ENCODE measurements at regions not wholly inside any gene's neighbourhood (a gene's known extent, or its start where the extent isn't known, plus 50 kb on each side); places are given as distances from the start of the nearest gene placed in this dataset.

DNA sequence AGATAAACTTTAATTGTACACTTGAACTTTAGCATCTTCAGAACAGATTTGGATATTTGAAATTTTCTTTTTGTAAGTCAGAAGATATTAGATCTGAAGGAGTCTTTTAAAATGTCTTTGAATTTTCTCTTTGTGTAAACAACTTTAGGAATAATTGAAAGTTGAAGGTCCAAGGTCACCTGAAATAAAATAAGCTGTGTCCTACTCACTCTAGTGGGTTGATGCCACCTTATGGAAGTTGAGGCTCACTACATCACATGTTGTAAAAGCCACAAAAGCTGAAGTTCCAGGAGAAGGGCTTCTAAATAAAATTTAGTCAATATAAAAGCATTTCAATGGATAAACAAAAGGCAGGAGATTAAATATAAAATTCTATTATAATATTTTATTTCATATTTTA lies 122.0 kb upstream of the ATXN7L3B start:
- Histone ChIP-seq H3K4me3 (no peak overlapping the region), H3K4me1 (no peaks in the 10 kb centered on the region), H3K36me3 (no peaks in the 10 kb centered on the region), H3K27me3 (no peaks in the 10 kb centered on the region), H3K27ac (no peak overlapping the region), H3K9me3 (no peaks in the 10 kb centered on the region)
- no peak for DNase-seq
- intact Hi-C loops (cut with DNase I; ENCODE audit: low total_unique reads): no loop called here
- TF ChIP-seq, protein P1, sequence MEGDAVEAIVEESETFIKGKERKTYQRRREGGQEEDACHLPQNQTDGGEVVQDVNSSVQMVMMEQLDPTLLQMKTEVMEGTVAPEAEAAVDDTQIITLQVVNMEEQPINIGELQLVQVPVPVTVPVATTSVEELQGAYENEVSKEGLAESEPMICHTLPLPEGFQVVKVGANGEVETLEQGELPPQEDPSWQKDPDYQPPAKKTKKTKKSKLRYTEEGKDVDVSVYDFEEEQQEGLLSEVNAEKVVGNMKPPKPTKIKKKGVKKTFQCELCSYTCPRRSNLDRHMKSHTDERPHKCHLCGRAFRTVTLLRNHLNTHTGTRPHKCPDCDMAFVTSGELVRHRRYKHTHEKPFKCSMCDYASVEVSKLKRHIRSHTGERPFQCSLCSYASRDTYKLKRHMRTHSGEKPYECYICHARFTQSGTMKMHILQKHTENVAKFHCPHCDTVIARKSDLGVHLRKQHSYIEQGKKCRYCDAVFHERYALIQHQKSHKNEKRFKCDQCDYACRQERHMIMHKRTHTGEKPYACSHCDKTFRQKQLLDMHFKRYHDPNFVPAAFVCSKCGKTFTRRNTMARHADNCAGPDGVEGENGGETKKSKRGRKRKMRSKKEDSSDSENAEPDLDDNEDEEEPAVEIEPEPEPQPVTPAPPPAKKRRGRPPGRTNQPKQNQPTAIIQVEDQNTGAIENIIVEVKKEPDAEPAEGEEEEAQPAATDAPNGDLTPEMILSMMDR (IDR thresholded peaks at IDR 0.05): no peak

DNA sequence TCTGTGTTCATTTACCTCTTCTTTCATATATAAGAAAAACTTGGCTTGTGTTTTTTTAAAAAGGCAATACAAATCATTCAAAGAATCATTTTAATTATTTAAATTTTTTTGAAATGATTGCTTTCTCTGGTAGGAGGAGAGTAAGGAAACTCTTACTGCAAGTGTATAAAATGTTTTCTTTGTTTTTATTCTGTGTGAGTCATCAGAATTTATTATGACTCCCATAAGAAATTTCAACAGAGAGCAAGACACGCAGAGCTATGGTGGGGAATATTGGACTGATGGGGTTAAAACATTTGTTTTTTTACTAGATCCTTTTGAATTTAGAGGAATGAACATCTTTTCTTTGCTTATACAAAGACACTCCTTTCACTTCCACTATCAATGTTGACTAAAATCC lies 119.1 kb upstream of the ATXN7L3B start:
- TF ChIP-seq, protein P1 (IDR thresholded peaks at IDR 0.05): no peak
- intact Hi-C loops (cut with DNase I; ENCODE audit: low total_unique reads): no loop called here
- no peaks in the 10 kb centered on the region for H3K9me3 ChIP-seq

DNA sequence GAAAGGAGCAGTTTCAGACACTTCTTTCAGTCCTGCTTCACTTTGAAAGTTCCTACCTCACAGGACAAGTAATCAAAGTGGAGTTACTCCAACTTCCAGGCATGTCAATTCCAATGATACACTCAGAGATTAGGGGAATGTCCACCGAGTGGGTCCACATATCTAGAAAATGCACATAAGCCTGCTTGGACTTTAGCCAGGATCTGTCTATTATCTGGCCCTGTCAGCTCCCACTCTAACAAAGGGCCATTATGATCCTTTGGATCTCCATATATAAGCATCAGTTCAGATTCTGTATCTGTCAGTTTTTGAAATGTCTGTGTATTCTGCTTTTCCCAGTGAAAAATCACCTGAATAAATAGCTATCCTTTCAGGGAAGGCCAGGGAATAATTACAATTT lies 112.9 kb upstream of the ATXN7L3B start:
- Histone ChIP-seq H3K4me3 (no peak overlapping the region), H3K4me1 (no peaks in the 10 kb centered on the region), H3K27ac (no peak overlapping the region), H3K27me3 (no peaks in the 10 kb centered on the region), H3K36me3 (no peaks in the 10 kb centered on the region), H3K9me3 (no peaks in the 10 kb centered on the region)
- TF ChIP-seq, protein P1 (IDR thresholded peaks at IDR 0.05): no peak
- intact Hi-C loops (cut with DNase I; ENCODE audit: low total_unique reads): no loop called here
- no peak for DNase-seq

More for the DNA sequence above, 119.1 kb upstream of the ATXN7L3B start:
- no peaks in the 10 kb centered on the region for H3K4me1 ChIP-seq
- no peak overlapping the region for H3K4me3 ChIP-seq
- no peaks in the 10 kb centered on the region for H3K36me3 ChIP-seq
- H3K27ac ChIP-seq: no peak overlapping the region
- no peaks in the 10 kb centered on the region for H3K27me3 ChIP-seq
- no peak for DNase-seq

DNA sequence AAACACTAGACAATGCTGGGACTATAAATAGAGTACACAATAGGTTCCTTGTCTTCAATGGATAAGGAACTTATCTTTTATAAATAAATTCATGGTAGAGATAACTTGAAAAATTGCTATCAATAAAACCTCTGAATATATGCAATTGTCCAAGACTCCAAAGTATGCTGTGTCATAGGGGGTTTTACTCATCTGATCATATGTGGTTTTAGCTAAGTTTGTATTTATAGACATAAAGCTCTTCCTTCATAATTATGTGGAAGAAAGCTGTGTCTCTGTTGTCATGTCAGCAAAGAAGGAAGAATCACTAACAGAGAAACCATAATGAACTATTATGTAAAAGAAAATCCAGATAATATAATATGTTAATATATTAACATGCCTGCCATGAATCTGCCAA lies 111.5 kb upstream of the ATXN7L3B start:
- no peaks in the 10 kb centered on the region for H3K4me1 ChIP-seq
- no peaks in the 10 kb centered on the region for H3K27me3 ChIP-seq
- no peak overlapping the region for H3K27ac ChIP-seq
- DNase-seq: no peak
- TF ChIP-seq, protein P1 (IDR thresholded peaks at IDR 0.05): no peak
- intact Hi-C loops (cut with DNase I; ENCODE audit: low total_unique reads): no loop called here
- H3K4me3 ChIP-seq: no peak overlapping the region
- H3K36me3 ChIP-seq: no peaks in the 10 kb centered on the region
- no peaks in the 10 kb centered on the region for H3K9me3 ChIP-seq

DNA sequence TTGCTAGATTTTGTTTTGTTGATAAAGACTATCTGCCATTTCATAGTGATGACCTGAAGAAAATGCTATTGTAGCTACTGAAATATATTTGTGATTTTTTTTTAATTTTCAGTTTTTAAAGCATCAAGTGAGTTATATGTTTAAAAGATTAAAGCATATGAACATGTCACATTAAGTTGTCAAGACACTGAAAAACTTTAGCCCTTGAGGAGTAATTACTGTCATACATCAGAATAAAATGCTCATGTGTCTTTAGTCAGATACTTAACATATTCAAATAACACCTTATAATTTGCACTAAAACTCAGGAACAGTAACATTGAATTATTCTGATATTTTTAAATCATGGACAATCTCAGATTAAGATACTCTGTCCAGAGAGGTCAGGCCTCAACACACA lies 108.1 kb upstream of the ATXN7L3B start:
- no peaks in the 10 kb centered on the region for H3K9me3 ChIP-seq
- no peaks in the 10 kb centered on the region for H3K27me3 ChIP-seq
- H3K4me1 ChIP-seq: no peaks in the 10 kb centered on the region
- H3K4me3 ChIP-seq: no peak overlapping the region
- H3K27ac ChIP-seq: no peak overlapping the region
- intact Hi-C loops (cut with DNase I; ENCODE audit: low total_unique reads): no loop called here
- TF ChIP-seq, protein P1 (IDR thresholded peaks at IDR 0.05): no peak
- H3K36me3 ChIP-seq: no peaks in the 10 kb centered on the region
- no peak for DNase-seq

DNA sequence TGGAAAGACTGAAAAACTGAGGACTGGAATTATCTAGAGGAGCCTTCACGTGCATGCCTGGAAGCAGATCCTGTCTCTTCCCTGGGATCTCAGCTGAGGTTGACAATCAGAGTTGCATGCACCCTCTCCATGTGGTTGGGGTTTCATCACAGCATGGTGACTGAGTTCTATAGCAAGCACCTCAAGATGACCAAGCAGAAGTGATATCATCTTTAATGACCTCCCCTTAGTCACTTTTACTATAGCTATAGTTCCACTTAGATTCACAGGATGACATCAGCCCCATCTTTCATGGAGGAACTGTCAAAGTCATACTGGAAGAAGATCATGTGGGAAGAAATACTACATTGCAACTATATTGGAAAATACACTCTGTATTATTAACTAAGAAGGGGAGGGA lies 105.8 kb upstream of the ATXN7L3B start:
- TF ChIP-seq, protein P1 (IDR thresholded peaks at IDR 0.05): no peak

More for the DNA sequence above, 105.8 kb upstream of the ATXN7L3B start:
- no peak overlapping the region for H3K27ac ChIP-seq
- no peak overlapping the region for H3K4me3 ChIP-seq
- no peaks in the 10 kb centered on the region for H3K4me1 ChIP-seq
- H3K27me3 ChIP-seq: no peaks in the 10 kb centered on the region
- H3K9me3 ChIP-seq: no peaks in the 10 kb centered on the region
- no peak for DNase-seq
- H3K36me3 ChIP-seq: no peaks in the 10 kb centered on the region
- intact Hi-C loops (cut with DNase I; ENCODE audit: low total_unique reads): no loop called here
